Esophagus muscularis mucosa (tissue), 3 donors: ENCODE measurements at regions not wholly inside any gene's neighbourhood (a gene's known extent, or its start where the extent isn't known, plus 50 kb on each side); places are given as distances from the start of the nearest gene placed in this dataset.

Source experiments
- POLR2A ChIP-seq: fragments of 450-650 bp; IDR thresholded peaks from one replicate; pipeline ENCODE4 v1.6.1; 2017; ENCODE audit warnings: antibody characterized with exemption, moderate library complexity, mild to moderate bottlenecking, low read depth
- TF ChIP-seq, protein P1 (sequence below), 3 experiments: fragments of 200-600 bp in 2 of 3; fragments of 450-650 bp in 1 of 3; sonication (generic) in 2 of 3; IDR thresholded peaks; one replicate each; pipeline ENCODE4 v1.5.1; 2017 to 2019; ENCODE audit warnings: antibody characterized with exemption in 3 of 3, mild to moderate bottlenecking in 2 of 3, moderate library complexity in 1 of 3

DNA sequence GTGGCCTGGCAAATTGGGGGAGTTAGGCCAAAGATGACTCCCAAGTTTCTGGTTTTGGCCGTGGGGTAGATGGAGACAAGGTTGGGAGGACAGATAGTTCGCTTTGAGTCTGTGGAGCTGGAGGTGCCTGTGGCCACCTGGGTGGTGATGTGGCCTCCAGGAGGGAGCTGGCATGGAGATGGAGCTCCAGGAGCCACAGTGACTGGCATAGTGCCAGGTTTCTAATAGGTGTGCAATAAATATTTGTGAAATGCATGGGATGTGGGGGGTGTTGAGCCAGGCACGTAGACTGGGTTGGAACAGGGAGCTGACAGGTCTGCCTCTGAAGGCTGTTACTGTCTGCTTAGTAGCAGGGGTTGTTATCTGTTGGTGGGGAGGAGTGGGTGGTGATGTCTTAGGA, 102.7 kb downstream of the PAX1 start:
- no peak for TF ChIP-seq POLR2A
- TF ChIP-seq, protein P1, sequence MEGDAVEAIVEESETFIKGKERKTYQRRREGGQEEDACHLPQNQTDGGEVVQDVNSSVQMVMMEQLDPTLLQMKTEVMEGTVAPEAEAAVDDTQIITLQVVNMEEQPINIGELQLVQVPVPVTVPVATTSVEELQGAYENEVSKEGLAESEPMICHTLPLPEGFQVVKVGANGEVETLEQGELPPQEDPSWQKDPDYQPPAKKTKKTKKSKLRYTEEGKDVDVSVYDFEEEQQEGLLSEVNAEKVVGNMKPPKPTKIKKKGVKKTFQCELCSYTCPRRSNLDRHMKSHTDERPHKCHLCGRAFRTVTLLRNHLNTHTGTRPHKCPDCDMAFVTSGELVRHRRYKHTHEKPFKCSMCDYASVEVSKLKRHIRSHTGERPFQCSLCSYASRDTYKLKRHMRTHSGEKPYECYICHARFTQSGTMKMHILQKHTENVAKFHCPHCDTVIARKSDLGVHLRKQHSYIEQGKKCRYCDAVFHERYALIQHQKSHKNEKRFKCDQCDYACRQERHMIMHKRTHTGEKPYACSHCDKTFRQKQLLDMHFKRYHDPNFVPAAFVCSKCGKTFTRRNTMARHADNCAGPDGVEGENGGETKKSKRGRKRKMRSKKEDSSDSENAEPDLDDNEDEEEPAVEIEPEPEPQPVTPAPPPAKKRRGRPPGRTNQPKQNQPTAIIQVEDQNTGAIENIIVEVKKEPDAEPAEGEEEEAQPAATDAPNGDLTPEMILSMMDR (IDR thresholded peaks at IDR 0.05) = no peak
